Smooth muscle cell (in vitro differentiated cells): ENCODE measurements at regions not wholly inside any gene's neighbourhood (a gene's known extent, or its start where the extent isn't known, plus 50 kb on each side); places are given as distances from the start of the nearest gene placed in this dataset.

ENCODE experiments used
- DNase-seq: peaks from one replicate; lab custom pipeline; 2025; ENCODE audit not compliant: unreplicated experiment; lab: John Stamatoyannopoulos, UW
- H2AFZ ChIP-seq: fragments of 200-600 bp; sonication (generic); 2 replicates; pipeline ENCODE4 v1.6.0; 2016; ENCODE audit warnings: antibody characterized with exemption, low read depth, mild to moderate bottlenecking
- H3F3A ChIP-seq: fragments of 200-600 bp; sonication (generic); 2 replicates; pipeline ENCODE4 v1.6.0; 2017; ENCODE audit warnings: antibody characterized with exemption, low read depth
- H3K27ac ChIP-seq: fragments of 200-600 bp; sonication (generic); 2 replicates; pipeline ENCODE4 v1.5.1; 2016; ENCODE audit warnings: low read depth, mild to moderate bottlenecking
- H3K27me3 ChIP-seq: fragments of 200-600 bp; sonication (generic); 2 replicates; pipeline ENCODE4 v1.6.1; 2016; ENCODE audit warnings: low read depth, mild to moderate bottlenecking
- H3K36me3 ChIP-seq: fragments of 200-600 bp; sonication (generic); 2 replicates; pipeline ENCODE4 v1.5.1; 2016; ENCODE audit warnings: low read depth
- H3K4me1 ChIP-seq: fragments of 200-600 bp; sonication (generic); 2 replicates; pipeline ENCODE4 v1.5.1; 2016; ENCODE audit warnings: low read depth
- H3K4me2 ChIP-seq: fragments of 200-600 bp; sonication (generic); 2 replicates; pipeline ENCODE4 v1.6.0; 2016; ENCODE audit warnings: mild to moderate bottlenecking
- H3K4me3 ChIP-seq: fragments of 200-600 bp; sonication (generic); 2 replicates; pipeline ENCODE4 v1.5.1; 2016; ENCODE audit warnings: mild to moderate bottlenecking
- H3K79me2 ChIP-seq: fragments of 200-600 bp; sonication (generic); 2 replicates; pipeline ENCODE4 v1.6.0; 2016; ENCODE audit warnings: low read depth, mild to moderate bottlenecking
- H3K9ac ChIP-seq: fragments of 200-600 bp; sonication (generic); 2 replicates; pipeline ENCODE4 v1.6.0; 2016; ENCODE audit warnings: low read depth
- H3K9me3 ChIP-seq: fragments of 200-600 bp; sonication (generic); replicated peaks from 2 replicates; pipeline ENCODE4 v1.5.1; 2016; ENCODE audit warnings: low read depth
- H4K20me1 ChIP-seq: fragments of 200-600 bp; sonication (generic); 2 replicates; pipeline ENCODE4 v1.6.0; 2016; ENCODE audit warnings: low read depth
- WGBS: methylation state at CpG from one replicate; pipeline ENCODE4 v1.1.7; 2016; ENCODE audit warnings: low lambda C conversion rate; 5-methylcytosine and 5-hydroxymethylcytosine counted together
- TF ChIP-seq, protein P1 (sequence below): fragments of 200-600 bp; sonication (generic); IDR thresholded peaks from 2 replicates; pipeline ENCODE4 v1.5.1; 2017; ENCODE audit warnings: borderline replicate concordance, mild to moderate bottlenecking, antibody characterized with exemption; ENCODE audit not compliant: insufficient read depth, poor library complexity, severe bottlenecking

DNA sequence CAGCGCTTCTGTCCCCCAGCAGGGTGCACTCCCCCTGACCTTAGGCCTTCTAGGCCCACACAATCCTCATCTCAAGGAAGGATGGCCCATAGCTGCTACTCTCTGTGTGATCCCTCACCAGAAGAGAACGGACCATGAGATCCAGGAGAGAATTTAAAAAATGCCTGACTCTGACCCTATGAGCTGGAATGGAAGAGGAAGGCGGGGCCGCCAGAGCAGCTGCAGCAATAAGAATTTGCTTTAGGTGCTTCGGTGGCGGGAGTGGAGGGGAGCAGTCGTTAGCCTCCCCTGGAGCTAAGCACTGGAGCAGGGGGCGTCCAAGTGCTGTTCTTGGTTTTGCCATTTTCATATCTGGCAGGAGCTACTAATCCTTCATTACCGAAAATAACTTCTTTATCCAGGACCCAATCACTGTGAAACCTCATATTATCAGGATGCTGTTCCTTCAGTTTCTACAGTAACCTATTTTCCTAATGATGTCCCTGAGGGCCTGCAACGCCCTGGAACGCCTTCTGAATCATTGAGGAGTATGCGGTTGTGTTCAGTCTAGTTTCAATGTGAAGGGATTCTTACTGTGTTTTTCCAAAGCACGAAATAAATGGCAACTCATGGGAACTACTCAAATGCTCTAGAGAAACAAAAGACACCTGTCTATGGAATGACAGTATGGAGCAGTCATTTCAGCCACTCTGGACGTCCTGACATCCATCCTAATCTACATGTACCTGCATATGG, 105.1 kb upstream of the SIX2 start:
- no peaks in the 10 kb centered on the region for H3K4me1 ChIP-seq
- H3K27ac ChIP-seq = no peak overlapping the region
- no peak overlapping the region for H3K4me2 ChIP-seq
- no peaks in the 10 kb centered on the region for H3K9me3 ChIP-seq
- no peak overlapping the region for H2AFZ ChIP-seq
- WGBS = 88% methylated on average over 14 of the region's 14 CpGs
- no peak overlapping the region for H3K4me3 ChIP-seq
- H3K9ac ChIP-seq = no peak overlapping the region
- no peaks in the 10 kb centered on the region for H3F3A ChIP-seq
- TF ChIP-seq, protein P1, sequence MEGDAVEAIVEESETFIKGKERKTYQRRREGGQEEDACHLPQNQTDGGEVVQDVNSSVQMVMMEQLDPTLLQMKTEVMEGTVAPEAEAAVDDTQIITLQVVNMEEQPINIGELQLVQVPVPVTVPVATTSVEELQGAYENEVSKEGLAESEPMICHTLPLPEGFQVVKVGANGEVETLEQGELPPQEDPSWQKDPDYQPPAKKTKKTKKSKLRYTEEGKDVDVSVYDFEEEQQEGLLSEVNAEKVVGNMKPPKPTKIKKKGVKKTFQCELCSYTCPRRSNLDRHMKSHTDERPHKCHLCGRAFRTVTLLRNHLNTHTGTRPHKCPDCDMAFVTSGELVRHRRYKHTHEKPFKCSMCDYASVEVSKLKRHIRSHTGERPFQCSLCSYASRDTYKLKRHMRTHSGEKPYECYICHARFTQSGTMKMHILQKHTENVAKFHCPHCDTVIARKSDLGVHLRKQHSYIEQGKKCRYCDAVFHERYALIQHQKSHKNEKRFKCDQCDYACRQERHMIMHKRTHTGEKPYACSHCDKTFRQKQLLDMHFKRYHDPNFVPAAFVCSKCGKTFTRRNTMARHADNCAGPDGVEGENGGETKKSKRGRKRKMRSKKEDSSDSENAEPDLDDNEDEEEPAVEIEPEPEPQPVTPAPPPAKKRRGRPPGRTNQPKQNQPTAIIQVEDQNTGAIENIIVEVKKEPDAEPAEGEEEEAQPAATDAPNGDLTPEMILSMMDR = no peak
- no peak for DNase-seq
- H3K27me3 ChIP-seq = no peaks in the 10 kb centered on the region
- no peaks in the 10 kb centered on the region for H4K20me1 ChIP-seq
- H3K79me2 ChIP-seq = no peaks in the 10 kb centered on the region
- no peaks in the 10 kb centered on the region for H3K36me3 ChIP-seq

DNA sequence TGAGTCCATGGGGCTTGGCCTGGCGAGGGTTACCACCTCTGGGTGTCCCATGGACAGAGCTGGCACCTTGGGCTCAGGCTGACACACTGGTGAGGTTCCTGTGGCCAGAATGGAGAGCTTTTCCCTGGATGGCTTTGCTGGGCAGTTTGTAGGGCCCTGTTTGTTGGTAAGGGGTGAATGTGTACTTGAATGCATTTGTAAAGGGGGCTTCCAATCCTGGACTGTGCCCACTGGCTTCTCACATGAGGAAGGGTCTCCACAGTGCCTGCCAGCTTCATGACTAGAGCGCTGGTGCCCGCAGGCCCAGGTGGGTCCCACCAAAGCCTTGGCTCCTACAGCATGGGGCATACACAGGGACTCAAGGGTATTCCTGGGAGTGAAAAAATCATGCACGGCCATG, 103.5 kb upstream of the SIX2 start:
- TF ChIP-seq, protein P1 = no peak
- no peaks in the 10 kb centered on the region for H3K36me3 ChIP-seq
- no peaks in the 10 kb centered on the region for H3K9me3 ChIP-seq
- H3F3A ChIP-seq = no peaks in the 10 kb centered on the region
- H2AFZ ChIP-seq = no peak overlapping the region
- DNase-seq = no peak
- no peaks in the 10 kb centered on the region for H3K79me2 ChIP-seq
- no peak overlapping the region for H3K4me2 ChIP-seq
- H3K4me3 ChIP-seq = no peak overlapping the region
- H4K20me1 ChIP-seq = no peaks in the 10 kb centered on the region
- H3K4me1 ChIP-seq = no peaks in the 10 kb centered on the region
- H3K27ac ChIP-seq = no peak overlapping the region
- H3K9ac ChIP-seq = no peak overlapping the region
- H3K27me3 ChIP-seq = no peaks in the 10 kb centered on the region
- WGBS = 94% methylated on average over 4 of the region's 4 CpGs

DNA sequence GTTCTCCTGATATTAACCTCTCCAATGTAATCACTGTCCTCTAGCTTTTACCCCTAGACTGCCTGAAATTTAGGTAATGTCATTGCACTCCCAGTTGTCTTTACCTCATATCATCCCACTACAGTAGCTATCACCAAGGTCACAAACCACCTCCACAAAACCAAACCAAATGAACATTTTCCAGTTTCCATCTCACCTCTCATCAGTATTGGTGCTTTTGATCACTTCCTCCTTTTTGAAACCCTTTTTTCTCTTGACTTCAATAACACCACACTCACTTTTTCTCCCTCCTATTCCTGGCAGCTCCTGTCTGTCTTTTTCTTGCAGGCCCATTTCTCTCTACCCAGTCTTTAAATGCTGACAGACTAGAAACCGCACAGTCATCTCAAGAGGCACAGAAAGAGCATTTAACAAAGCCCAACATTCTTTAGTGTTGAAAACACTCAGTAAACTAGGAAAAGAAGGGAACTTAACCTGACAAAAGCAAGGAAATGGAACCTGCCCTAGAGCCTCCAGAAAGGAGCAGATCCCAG, 95.9 kb upstream of the SIX2 start:
- H3K79me2 ChIP-seq = no peaks in the 10 kb centered on the region
- no peak for DNase-seq

More for the DNA sequence above, 95.9 kb upstream of the SIX2 start:
- Histone ChIP-seq H3K9ac (no peak overlapping the region), H4K20me1 (no peaks in the 10 kb centered on the region), H3K9me3 (no peaks in the 10 kb centered on the region), H3K4me3 (no peak overlapping the region), H3K27ac (no peak overlapping the region), H3K36me3 (no peaks in the 10 kb centered on the region), H3K4me2 (no peak overlapping the region), H2AFZ (no peak overlapping the region), H3F3A (no peaks in the 10 kb centered on the region), H3K27me3 (no peaks in the 10 kb centered on the region), H3K4me1 (no peaks in the 10 kb centered on the region)
- TF ChIP-seq, protein P1 = no peak
- 94% methylated on average over 1 of the region's 1 CpG for WGBS
